ENCODE measurements at regions not wholly inside any gene's neighbourhood (a gene's known extent, or its start where the extent isn't known, plus 50 kb on each side); places are given as distances from the start of the nearest gene placed in this dataset.
"Not testable (repeated sequence)": the region's sequence is repeated elsewhere in the genome, so short reads cannot be mapped to it uniquely, and the experiment has no call there.

GRCh38 chr6:140345935-140346334 is 971.5 kb upstream of the CITED2 start:
- intact Hi-C loops (cut with DNase I; ENCODE audit: low total_unique reads), result no loop called here
- no peaks in the 10 kb centered on the region for H3K36me3 ChIP-seq (ENCODE audit: low read depth, missing control alignments)
- H3K27ac ChIP-seq, result peak overlapping the region in 1 of 2 donors; percentile 55
- H3K9me3 ChIP-seq, result no peaks in the 10 kb centered on the region
- peaks cover 15% of the 10 kb centered on the region for H3K4me1 ChIP-seq
- no peaks in the 10 kb centered on the region for H3K27me3 ChIP-seq
- no peak for DNase-seq
- WGBS, 2 donors, result 39 to 55% methylated on average over 3 of the region's 3 CpGs
- H3K4me3 ChIP-seq, result no peak overlapping the region
- TF ChIP-seq CTCF (IDR thresholded peaks at IDR 0.05), result no peak
- TF ChIP-seq POLR2A (IDR thresholded peaks at IDR 0.05), result no peak

- Histone ChIP-seq H3K27ac (no peak overlapping the region), H3K9me3 (no peaks in the 10 kb centered on the region), H3K27me3 (no peaks in the 10 kb centered on the region), H3K4me3 (no peak overlapping the region), H3K4me1 (peaks cover 15% of the 10 kb centered on the region), H3K36me3 (ENCODE audit: low read depth, missing control alignments) (no peaks in the 10 kb centered on the region)
- DNase-seq, result no peak
- TF ChIP-seq POLR2A (IDR thresholded peaks at IDR 0.05), result no peak
- no peak for TF ChIP-seq CTCF (IDR thresholded peaks at IDR 0.05)
- 96 to 100% methylated on average over 1 of the region's 1 CpG for WGBS, 2 donors
- intact Hi-C loops (cut with DNase I; ENCODE audit: low total_unique reads), result no loop called here
These were observed 969.9 kb upstream of the CITED2 start for GRCh38 chr6:140344142-140344913.

- Histone ChIP-seq H3K9me3 (no peaks in the 10 kb centered on the region), H3K27me3 (no peaks in the 10 kb centered on the region), H3K27ac (no peak overlapping the region), H3K4me3 (no peak overlapping the region), H3K36me3 (ENCODE audit: low read depth, missing control alignments) (no peaks in the 10 kb centered on the region), H3K4me1 (peaks cover 15% of the 10 kb centered on the region)
- DNase-seq, result no peak
- no peak for TF ChIP-seq POLR2A (IDR thresholded peaks at IDR 0.05)
- no peak for TF ChIP-seq CTCF (IDR thresholded peaks at IDR 0.05)
- WGBS, 2 donors, result 75 to 78% methylated on average over 2 of the region's 2 CpGs
- intact Hi-C loops (cut with DNase I; ENCODE audit: low total_unique reads), result no loop called here
These were observed 968.7 kb upstream of the CITED2 start for GRCh38 chr6:140343128-140343527.

GRCh38 chr6:140341272-140341671 is 966.8 kb upstream of the CITED2 start:
- H3K4me1 ChIP-seq, result peaks cover 1% of the 10 kb centered on the region
- no peaks in the 10 kb centered on the region for H3K36me3 ChIP-seq (ENCODE audit: low read depth, missing control alignments)
- no peak overlapping the region for H3K4me3 ChIP-seq
- H3K9me3 ChIP-seq, result no peaks in the 10 kb centered on the region
- H3K27ac ChIP-seq, result no peak overlapping the region
- intact Hi-C loops (cut with DNase I; ENCODE audit: low total_unique reads), result no loop called here
- no peaks in the 10 kb centered on the region for H3K27me3 ChIP-seq
- no peak for TF ChIP-seq CTCF (IDR thresholded peaks at IDR 0.05)
- TF ChIP-seq POLR2A (IDR thresholded peaks at IDR 0.05), result no peak
- no peak for DNase-seq

GRCh38 chr6:140340795-140341194 is 966.3 kb upstream of the CITED2 start:
- Histone ChIP-seq H3K4me1 (no peaks in the 10 kb centered on the region), H3K27me3 (no peaks in the 10 kb centered on the region), H3K27ac (no peak overlapping the region), H3K4me3 (no peak overlapping the region), H3K36me3 (ENCODE audit: low read depth, missing control alignments) (no peaks in the 10 kb centered on the region), H3K9me3 (no peaks in the 10 kb centered on the region)
- 95 to 100% methylated on average over 3 of the region's 3 CpGs for WGBS, 2 donors
- intact Hi-C loops (cut with DNase I; ENCODE audit: low total_unique reads), result no loop called here
- DNase-seq, result no peak
- TF ChIP-seq CTCF (IDR thresholded peaks at IDR 0.05) (no peak), POLR2A (IDR thresholded peaks at IDR 0.05) (no peak)

- H3K9me3 ChIP-seq; intact Hi-C loops (cut with DNase I; ENCODE audit: low total_unique reads); H3K36me3 ChIP-seq (ENCODE audit: low read depth, missing control alignments); H3K27me3 ChIP-seq; H3K27ac ChIP-seq; H3K4me3 ChIP-seq; DNase-seq; H3K4me1 ChIP-seq: not testable (repeated sequence)
- 91 to 100% methylated on average over 2 of the region's 2 CpGs for WGBS, 2 donors
These were observed 964.6 kb upstream of the CITED2 start for GRCh38 chr6:140339084-140339483.
